Stimulated activated naive CD8-positive, alpha-beta T cell treated with anti-CD3 and anti-CD28 coated beads, Interleukin-15, amount 100 ng/mL, for 72 hours (primary cell): ENCODE measurements at regions not wholly inside any gene's neighbourhood (a gene's known extent, or its start where the extent isn't known, plus 50 kb on each side); places are given as distances from the start of the nearest gene placed in this dataset.
"Not testable (repeated sequence)": the region's sequence is repeated elsewhere in the genome, so short reads cannot be mapped to it uniquely, and the experiment has no call there.

Experiments
- ATAC-seq: fragments of 150-1000 bp; cut with Tn5 transposase; 2 replicates; pipeline ENCODE4 v1.10.0; 2021; ENCODE audit warnings: mild to moderate bottlenecking, moderate library complexity
- DNase-seq, 2 donors: peaks; one replicate each; pipeline ENCODE4 v3.0.0; 2021 to 2022
- H3K27ac Mint-ChIP-seq, 2 donors: one replicate each; pipeline ENCODE4 v1.8.0; 2022; ENCODE audit warnings: mild to moderate bottlenecking in 2 of 2, mixed read lengths in 2 of 2, moderate library complexity in 2 of 2
- H3K27me3 Mint-ChIP-seq: one replicate; pipeline ENCODE4 v1.8.0; 2022; ENCODE audit warnings: mixed read lengths
- H3K4me1 Mint-ChIP-seq: one replicate; pipeline ENCODE4 v1.8.0; 2022; ENCODE audit warnings: mild to moderate bottlenecking, mixed read lengths
- H3K4me3 Mint-ChIP-seq, 2 donors: one replicate each; pipeline ENCODE4 v1.8.0; 2022; ENCODE audit warnings: mild to moderate bottlenecking in 2 of 2, mixed read lengths in 2 of 2, moderate library complexity in 1 of 2
- H3K9me3 Mint-ChIP-seq, 2 donors: one replicate each; pipeline ENCODE4 v1.8.0; 2022; ENCODE audit warnings: mixed read lengths in 2 of 2

DNA sequence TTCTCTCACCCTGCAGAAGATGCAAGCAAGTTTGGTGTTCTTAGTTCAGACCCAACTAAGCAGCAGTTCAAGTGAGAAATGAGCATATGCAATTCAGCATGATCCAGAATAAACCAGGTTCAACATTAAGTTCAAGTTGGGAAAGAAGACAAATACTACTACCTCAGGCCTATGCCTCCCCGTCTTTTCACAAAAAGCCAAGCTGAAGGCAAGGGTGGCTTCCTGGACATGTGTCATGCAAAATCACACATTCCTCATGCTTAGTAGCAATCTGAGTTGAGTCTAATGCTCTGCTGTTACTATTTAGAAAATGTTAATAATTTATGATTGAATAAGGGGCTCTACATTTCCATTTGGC, 453.4 kb upstream of the GRAMD2B start:
- no peak overlapping the region for H3K27ac Mint-ChIP-seq
- H3K4me1 Mint-ChIP-seq: no peaks in the 10 kb centered on the region
- no peak overlapping the region for H3K4me3 Mint-ChIP-seq
- H3K27me3 Mint-ChIP-seq: no peaks in the 10 kb centered on the region
- peaks cover 4 to 7% of the 10 kb centered on the region in 2 donors for H3K9me3 Mint-ChIP-seq
- ATAC-seq: no peak
- DNase-seq: no peak

DNA sequence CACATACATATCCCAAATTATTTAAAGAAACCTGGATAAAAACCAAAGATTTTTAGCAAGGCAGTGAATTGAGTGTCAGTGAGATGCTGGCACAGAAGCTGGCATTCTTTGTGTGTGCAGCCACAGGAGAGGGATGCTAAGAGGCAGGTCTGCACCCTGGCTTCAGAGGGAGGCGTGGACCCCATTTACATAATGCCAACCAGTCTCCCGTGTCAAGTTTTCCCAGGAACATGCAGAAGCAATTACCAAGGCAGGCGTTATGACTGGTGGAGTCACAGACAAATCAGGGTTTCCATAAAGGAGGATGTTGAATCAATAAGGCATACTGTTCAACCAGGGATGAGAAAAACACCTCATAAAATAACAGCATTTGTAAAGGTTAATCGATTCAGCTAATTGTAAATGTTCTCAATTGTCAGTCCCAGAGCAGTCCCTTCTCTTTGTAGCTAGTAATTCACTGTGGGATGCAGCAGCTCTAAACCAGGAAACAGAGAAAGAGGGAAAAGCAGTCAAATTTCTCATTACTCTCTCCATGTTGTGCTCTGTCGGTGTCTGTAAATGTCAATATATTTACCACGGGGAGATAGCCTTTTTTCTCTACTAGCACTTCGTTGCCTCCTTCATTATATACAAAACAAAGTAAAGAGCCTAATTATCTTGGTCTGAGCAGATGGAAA, 452.4 kb upstream of the GRAMD2B start:
- DNase-seq (no peak), ATAC-seq (no peak)
- peaks cover 4 to 7% of the 10 kb centered on the region in 2 donors for H3K9me3 Mint-ChIP-seq
- H3K27ac Mint-ChIP-seq: no peak overlapping the region
- H3K27me3 Mint-ChIP-seq: no peaks in the 10 kb centered on the region
- H3K4me1 Mint-ChIP-seq: no peaks in the 10 kb centered on the region
- no peak overlapping the region for H3K4me3 Mint-ChIP-seq

DNA sequence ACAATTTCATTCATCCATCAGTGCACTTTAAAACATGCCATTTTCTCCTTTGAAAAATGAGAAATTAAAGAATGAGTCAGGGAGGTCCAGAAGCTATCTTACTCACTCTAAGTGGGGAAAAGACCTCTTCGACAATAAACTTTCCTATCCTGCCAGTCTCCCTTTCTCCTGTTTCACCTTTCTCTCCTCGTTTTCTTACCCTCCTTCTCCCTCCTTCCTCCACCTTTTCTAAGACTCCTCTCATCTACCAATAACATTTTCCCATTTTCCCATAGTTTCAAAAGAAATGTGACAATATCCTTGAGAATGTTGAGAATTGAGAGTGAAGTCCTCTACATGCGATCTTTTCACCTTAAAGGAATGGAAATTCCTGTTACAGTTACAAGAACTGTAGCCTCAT, 450.5 kb upstream of the GRAMD2B start:
- Mint-ChIP-seq H3K9me3 (no peaks in the 10 kb centered on the region), H3K4me1 (no peaks in the 10 kb centered on the region), H3K4me3 (no peak overlapping the region), H3K27me3 (no peaks in the 10 kb centered on the region), H3K27ac (no peak overlapping the region)
- ATAC-seq (no peak), DNase-seq (no peak)

DNA sequence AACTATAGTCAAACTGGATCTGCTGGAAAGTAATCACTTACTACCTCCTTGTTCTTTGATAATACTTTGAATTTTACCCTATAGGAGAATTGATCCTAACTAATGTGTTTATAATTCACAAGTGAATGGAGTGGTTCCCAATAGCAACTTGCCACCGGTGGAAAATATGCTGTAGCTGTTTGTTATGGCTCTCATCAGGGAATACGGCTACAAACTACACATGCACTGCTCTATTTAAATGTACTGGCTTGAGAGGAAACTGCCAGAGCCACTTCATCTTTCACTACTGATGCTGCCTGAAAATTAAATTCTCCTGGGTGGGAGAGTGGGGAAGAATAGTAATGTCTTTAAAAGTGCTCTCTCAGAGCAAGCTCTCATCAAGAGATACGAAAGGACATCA, 448.5 kb upstream of the GRAMD2B start:
- no peaks in the 10 kb centered on the region for H3K4me1 Mint-ChIP-seq
- ATAC-seq: no peak

DNA sequence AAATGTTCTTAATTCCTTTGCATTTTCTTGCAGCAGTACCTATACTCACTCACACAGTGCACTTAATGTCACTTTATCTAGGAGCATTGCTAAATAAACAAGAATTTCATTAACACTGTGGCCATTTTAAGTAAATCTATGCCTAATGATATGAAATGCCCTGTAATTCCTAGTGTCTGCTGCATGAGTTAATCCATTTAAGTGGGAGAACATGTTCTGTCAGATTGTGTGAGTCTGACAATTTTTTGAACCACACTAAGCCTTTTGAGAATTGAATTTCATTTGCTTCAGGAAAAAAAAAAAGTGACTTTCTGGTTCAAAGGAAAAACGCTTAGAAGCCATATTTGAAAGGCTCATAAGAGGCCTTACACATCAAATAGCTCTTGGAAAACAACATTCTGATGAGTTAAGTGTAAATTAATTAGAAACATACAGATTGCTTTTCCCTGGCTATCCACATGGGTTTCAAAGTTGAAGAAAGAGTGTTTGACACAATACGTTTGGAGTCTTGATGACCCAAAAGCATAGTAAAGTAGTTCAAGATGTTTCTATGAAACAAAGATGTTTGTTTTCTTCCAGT, 446.7 kb upstream of the GRAMD2B start:
- no peaks in the 10 kb centered on the region for H3K4me1 Mint-ChIP-seq

More for the DNA sequence above, 448.5 kb upstream of the GRAMD2B start:
- H3K9me3 Mint-ChIP-seq: peaks cover 0 to 4% of the 10 kb centered on the region in 2 donors
- no peak overlapping the region for H3K4me3 Mint-ChIP-seq
- DNase-seq: no peak
- no peak overlapping the region for H3K27ac Mint-ChIP-seq
- H3K27me3 Mint-ChIP-seq: no peaks in the 10 kb centered on the region

DNA sequence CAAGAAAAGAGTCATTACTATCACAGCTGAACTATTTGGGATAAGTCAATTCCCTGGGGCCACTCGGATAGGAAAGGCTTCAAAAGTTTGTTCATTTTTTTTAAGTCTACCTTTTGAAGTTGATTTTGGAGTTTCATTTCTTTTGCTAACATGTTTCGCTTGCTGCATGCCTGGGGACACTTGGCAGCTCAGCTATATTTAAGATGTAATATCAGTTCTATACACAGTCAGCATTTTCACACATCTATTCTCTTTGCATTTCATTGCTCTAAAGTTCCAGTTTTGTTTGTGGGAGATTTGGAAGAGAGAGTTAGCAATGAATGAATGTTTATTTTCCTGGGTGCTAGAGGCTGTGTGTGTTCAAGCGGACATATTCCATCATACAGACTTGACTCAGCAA, 445.2 kb upstream of the GRAMD2B start:
- ATAC-seq (no peak), DNase-seq (no peak)
- Mint-ChIP-seq H3K9me3 (peaks cover 0 to 4% of the 10 kb centered on the region in 2 donors), H3K27ac (no peak overlapping the region), H3K27me3 (no peaks in the 10 kb centered on the region), H3K4me1 (no peaks in the 10 kb centered on the region), H3K4me3 (no peak overlapping the region)

More for the DNA sequence above, 446.7 kb upstream of the GRAMD2B start:
- no peak overlapping the region for H3K4me3 Mint-ChIP-seq
- ATAC-seq (no peak), DNase-seq (no peak)
- H3K9me3 Mint-ChIP-seq: peaks cover 0 to 4% of the 10 kb centered on the region in 2 donors
- H3K27ac Mint-ChIP-seq: no peak overlapping the region
- no peaks in the 10 kb centered on the region for H3K27me3 Mint-ChIP-seq

DNA sequence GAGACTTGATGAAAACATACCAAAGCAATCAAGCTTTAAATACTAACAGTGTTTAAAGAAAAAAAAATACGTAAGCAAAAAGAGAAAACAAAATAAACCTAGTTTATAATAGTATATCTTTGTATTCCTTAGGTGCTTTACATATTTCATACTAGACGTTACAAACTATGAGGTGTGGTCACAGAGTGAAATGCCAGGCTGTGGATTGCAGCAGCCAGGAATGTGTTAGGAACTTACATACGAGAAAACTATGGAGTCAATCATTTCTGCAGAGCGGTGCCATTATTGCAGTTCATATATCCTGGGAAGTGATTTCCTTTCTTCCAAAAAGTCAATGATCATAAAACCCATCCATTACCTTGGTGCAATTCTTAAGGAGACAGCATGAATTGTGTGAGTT, 443.6 kb upstream of the GRAMD2B start:
- ATAC-seq: no peak
- H3K27me3 Mint-ChIP-seq: no peaks in the 10 kb centered on the region

DNA sequence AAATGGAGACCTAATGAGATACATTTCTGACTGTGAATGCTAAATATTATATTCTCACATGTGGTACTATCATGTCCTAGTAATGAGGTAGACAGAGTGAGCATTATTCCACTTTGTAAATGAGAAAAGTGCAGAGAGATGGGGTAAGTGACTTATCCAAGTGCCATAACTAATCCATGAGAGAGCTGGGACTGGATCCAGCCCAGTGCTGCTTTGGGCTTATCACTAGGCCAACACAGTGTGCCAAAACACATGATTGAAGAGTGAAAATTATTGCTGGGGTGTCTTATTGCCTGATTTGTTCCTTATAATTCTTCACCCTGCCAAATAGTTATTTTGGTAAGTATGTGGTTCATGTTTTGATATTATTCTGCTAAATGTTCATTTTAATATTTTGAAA, 442.2 kb upstream of the GRAMD2B start:
- H3K4me3 Mint-ChIP-seq: no peak overlapping the region
- ATAC-seq: no peak
- no peaks in the 10 kb centered on the region for H3K27me3 Mint-ChIP-seq
- H3K27ac Mint-ChIP-seq: no peak overlapping the region
- no peak for DNase-seq
- peaks cover 0 to 4% of the 10 kb centered on the region in 2 donors for H3K9me3 Mint-ChIP-seq
- H3K4me1 Mint-ChIP-seq: no peaks in the 10 kb centered on the region

More for the DNA sequence above, 443.6 kb upstream of the GRAMD2B start:
- no peak overlapping the region for H3K4me3 Mint-ChIP-seq
- H3K27ac Mint-ChIP-seq: no peak overlapping the region
- DNase-seq: no peak
- peaks cover 0 to 4% of the 10 kb centered on the region in 2 donors for H3K9me3 Mint-ChIP-seq
- no peaks in the 10 kb centered on the region for H3K4me1 Mint-ChIP-seq

DNA sequence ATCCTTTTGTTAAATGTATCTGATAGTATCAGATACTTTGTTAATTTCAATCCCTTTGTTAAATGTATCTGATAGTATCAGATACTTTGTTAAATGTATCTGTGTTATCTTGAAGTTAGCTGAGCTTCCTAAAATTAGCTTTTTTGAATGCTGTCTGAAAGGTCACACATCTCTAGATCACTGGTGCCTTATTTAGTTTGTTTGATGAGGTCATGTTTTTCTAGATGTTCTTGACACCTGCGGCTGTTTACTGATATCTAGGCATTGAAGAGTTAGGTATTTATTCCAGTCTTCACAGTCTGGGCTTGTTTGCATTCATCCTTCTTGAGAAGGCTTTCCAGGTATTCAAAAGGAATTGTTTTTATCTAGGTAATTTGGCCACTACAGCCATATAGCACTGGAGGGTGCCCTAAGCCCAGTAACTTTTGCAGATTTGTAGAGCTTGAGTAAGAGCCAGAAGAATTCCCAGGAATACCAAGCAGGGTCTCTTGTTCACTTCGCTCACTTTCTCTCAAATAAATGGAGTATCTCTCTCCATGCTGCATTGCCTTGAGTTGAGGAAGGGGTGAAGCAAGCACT, 435.4 kb upstream of the GRAMD2B start:
- no peaks in the 10 kb centered on the region for H3K27me3 Mint-ChIP-seq
- no peak overlapping the region for H3K4me3 Mint-ChIP-seq
- no peak for DNase-seq
- no peak for ATAC-seq
- H3K4me1 Mint-ChIP-seq: no peaks in the 10 kb centered on the region
- H3K9me3 Mint-ChIP-seq: no peaks in the 10 kb centered on the region
- H3K27ac Mint-ChIP-seq: no peak overlapping the region

DNA sequence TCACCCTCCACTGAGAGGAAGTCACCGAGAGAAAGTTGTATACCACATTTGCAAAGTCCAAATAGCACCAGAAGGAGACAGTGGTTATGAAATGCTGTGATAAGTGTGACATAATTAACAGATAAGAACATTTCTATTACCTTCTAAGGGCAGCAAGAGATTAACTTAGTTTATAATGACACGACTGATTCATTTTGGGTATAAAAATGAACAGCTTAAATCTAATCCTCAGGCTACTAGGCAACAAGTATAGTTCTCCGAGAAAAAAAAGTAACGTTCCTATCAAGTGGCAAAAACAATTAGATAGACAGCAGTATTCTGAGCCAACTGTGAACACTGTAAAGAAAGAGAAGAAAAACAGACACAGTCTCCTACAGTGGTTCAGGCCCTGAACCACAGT, 431.2 kb upstream of the GRAMD2B start:
- Mint-ChIP-seq H3K9me3 (no peaks in the 10 kb centered on the region), H3K27ac (no peak overlapping the region), H3K27me3 (no peaks in the 10 kb centered on the region), H3K4me3 (no peak overlapping the region), H3K4me1 (no peaks in the 10 kb centered on the region)
- ATAC-seq: no peak
- no peak for DNase-seq

DNA sequence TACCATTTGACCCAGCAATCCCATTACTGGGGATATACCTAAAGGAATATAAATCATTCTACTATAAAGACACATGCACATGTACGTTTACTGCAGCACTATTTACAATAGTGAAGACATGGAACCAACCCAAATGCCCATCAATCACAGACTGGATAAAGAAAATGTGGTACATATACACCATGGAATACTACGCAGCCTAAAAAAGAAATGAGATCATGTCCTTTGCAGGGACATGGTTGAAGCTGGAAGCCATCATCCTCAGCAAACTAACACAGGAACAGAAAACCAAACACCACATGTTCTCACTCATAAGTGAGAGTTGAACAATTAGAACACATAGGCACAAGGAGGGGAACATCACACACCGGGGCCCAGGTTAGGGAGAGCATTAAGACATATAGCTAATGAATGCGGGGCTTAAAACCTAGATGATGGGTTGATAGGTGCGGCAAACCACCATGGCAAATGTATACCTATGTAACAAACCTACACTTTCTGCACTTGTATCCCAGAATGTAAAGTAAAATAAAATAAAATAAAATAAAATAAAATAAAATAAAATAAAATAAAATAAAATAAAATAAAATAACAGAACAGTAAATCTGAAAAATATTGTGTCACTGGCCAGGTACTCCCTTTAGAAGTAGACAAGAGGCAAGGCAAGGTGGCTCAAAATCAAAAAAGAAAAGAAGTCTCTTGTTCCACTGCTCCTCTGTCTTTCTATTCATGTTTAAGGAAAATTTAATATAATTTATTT, 423.8 kb upstream of the GRAMD2B start:
- not testable (repeated sequence) for ATAC-seq, H3K9me3 Mint-ChIP-seq, H3K4me3 Mint-ChIP-seq, H3K4me1 Mint-ChIP-seq, DNase-seq, H3K27me3 Mint-ChIP-seq, H3K27ac Mint-ChIP-seq

DNA sequence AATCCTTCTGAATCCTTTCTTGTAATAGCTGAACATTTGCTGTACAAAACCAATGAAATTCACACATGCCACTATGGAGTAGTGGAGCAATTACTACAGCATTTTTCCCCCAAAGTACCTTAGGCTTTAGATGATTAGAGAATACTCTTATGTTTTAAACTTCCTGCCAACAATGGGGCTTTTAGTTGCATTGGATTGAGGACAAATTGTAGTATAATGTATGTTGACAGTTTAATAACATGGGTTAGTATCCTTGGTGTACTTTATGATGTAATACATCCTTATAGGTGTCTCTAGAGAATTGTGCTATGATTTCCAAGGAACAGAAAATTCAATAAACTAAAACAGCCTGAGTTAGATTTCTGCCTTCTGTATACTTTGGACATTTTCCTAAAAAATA, 422.7 kb upstream of the GRAMD2B start:
- no peak overlapping the region for H3K27ac Mint-ChIP-seq
- H3K4me3 Mint-ChIP-seq: no peak overlapping the region
- no peaks in the 10 kb centered on the region for H3K4me1 Mint-ChIP-seq
- no peaks in the 10 kb centered on the region for H3K9me3 Mint-ChIP-seq
- DNase-seq (no peak), ATAC-seq (no peak)
- no peaks in the 10 kb centered on the region for H3K27me3 Mint-ChIP-seq

DNA sequence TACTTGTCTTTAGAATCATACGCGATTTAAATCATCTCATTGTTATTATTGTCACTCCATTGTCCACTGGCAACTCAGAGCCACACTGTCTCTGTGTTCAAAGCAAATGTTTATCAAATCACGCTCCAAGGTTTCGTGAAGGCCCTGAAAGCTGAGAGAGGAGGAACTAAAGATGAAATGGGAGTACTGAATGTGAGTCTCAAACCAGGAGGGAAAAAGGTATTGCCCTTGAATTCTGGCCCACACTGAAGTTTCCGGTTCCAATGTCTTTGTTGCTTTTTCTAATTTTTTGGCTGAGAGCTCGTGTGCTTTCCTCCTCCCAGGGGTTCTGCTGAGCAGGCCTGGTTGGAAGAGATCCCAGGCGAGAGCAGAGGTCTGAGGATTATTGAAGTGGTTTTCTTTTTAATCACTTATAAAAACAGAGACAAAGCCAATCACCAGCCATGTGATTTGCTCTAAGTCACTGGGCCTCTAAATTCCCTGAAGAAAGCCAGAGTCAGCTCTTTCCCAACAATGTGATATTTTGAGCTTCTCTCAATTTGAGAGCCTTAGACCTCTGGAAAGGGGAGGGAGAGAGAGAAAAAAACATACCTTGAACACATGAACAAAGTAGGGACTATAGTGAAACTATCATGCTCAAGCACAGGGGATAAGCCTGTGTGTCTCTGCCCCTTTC, 420.8 kb upstream of the GRAMD2B start:
- no peak overlapping the region for H3K4me3 Mint-ChIP-seq
- no peaks in the 10 kb centered on the region for H3K4me1 Mint-ChIP-seq
- no peaks in the 10 kb centered on the region for H3K9me3 Mint-ChIP-seq
- no peak for ATAC-seq
- H3K27me3 Mint-ChIP-seq: no peaks in the 10 kb centered on the region
- no peak for DNase-seq
- H3K27ac Mint-ChIP-seq: peak overlapping the region in 1 of 2 donors; percentile 38

DNA sequence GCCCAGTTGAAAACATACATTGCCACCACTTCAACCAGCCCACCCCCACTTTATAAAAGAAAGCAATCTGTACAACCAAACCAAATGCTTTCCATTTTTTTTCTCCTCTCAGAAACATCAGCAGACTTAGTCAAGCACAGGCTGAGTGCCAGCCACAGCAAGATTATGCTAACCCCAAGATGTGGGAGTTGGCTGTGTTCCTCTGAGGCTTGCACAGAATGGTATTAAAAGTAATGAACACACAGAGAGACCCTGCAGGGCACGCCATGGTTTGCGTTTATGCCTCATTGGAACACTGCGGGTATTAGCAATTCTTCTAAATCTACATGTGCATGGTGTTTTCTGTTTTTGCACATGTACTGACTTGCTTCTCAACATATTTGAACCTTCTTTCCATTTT, 419.9 kb upstream of the GRAMD2B start:
- Mint-ChIP-seq H3K9me3 (no peaks in the 10 kb centered on the region), H3K27ac (no peak overlapping the region), H3K4me1 (no peaks in the 10 kb centered on the region), H3K4me3 (no peak overlapping the region), H3K27me3 (no peaks in the 10 kb centered on the region)
- ATAC-seq (no peak), DNase-seq (no peak)

DNA sequence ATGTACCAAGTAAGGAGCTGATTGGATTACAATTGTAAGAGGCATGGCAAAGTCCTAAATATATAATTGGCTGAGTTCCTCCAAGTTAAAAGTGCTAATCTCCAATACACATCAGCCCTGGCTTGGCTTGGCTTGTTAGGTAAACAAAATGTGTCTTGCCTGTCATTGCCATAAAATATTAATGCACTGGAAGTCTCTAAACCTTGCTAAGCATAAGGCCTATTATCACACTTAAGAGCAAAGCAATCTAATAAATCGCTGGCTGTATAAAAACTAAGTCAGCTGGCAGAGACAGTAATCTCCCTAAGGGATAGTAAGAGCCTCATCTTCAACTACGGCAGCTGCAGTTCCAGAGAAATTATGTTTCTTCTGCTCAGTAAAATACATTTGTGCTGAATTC, 418.6 kb upstream of the GRAMD2B start:
- H3K4me3 Mint-ChIP-seq: no peak overlapping the region
- ATAC-seq: no peak
- peaks cover 0 to 4% of the 10 kb centered on the region in 2 donors for H3K9me3 Mint-ChIP-seq
- no peak overlapping the region for H3K27ac Mint-ChIP-seq
- DNase-seq: no peak
- no peaks in the 10 kb centered on the region for H3K27me3 Mint-ChIP-seq
- no peaks in the 10 kb centered on the region for H3K4me1 Mint-ChIP-seq

DNA sequence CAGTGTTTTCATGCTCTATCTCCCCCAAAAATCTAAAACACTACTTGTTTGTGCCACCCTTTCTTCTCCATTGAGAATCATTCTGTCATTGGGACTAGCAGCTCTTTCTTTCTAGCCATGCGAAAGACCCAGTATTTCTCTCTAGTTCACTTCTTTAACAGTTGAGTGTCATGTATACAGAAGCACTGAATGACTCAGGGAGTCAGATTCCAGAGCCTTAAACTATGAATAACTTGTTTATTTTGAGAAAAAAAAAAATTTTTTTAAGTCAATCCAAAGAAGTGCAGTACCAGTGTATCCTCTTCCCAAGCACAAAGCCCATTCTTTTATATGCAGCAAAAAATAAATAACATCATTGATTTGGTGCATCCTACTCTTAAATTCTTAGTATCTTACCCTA, 415.4 kb upstream of the GRAMD2B start:
- H3K27ac Mint-ChIP-seq: no peak overlapping the region
- H3K4me3 Mint-ChIP-seq: no peak overlapping the region
- no peaks in the 10 kb centered on the region for H3K27me3 Mint-ChIP-seq
- H3K4me1 Mint-ChIP-seq: no peaks in the 10 kb centered on the region
- DNase-seq (no peak), ATAC-seq (no peak)
- H3K9me3 Mint-ChIP-seq: peaks cover 2 to 7% of the 10 kb centered on the region in 2 donors
